ENCODE measurements at regions not wholly inside any gene's neighbourhood (a gene's known extent, or its start where the extent isn't known, plus 50 kb on each side); places are given as distances from the start of the nearest gene placed in this dataset.

DNA sequence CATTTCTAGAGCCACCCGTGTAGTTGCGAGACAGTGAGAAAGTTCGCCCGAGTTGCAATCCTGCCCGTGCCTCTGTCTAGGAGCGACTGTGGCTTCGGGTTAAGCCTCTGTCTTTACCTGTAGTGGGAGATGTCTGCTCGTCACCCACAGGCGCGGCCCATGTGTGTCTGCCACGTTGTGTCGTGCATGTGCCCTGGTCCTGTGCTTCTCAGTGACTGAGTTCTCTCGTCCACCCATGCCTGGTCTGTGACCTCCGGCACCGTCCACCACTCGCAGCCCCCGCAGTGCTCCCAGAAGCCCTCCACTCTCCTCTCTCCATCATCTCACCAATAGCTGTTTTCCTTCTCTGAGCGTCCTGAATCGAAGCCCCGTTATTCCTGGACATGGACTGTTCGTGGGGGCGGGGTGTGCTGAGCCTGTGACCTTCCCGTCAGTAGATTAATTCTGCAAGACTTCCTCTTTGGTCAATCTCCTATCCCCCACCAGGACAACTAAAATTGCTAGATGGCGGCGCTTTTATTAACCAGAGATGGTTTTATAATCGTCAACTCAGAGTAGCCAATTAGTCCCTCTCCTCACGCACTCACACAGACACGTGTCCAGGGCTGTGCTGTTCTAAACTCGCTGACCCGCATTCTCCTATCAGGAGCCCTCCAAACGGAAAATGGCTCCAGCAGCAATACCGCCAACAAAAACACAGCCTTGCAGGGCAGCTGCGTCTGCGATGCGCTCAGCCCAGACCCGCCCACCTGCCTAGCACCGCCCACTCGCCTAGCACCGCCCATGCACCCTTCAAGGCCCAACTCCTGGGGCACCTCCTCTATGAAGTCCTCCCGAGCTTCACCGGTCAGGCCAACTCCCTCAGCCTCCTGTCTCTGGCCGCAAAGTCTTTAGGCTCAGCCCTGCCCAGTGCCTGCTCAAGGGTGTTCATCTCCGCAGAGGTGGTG, 119.4 kb downstream of the TWIST2 start (continued):
- TF ChIP-seq REST (IDR thresholded peaks at IDR 0.05), result no peak
- TF ChIP-seq TAF1 (conservative IDR thresholded peaks at IDR 0.05), result no peak
- no peak for TF ChIP-seq NR2F2 (IDR thresholded peaks at IDR 0.05)
- TF ChIP-seq, protein P1, sequence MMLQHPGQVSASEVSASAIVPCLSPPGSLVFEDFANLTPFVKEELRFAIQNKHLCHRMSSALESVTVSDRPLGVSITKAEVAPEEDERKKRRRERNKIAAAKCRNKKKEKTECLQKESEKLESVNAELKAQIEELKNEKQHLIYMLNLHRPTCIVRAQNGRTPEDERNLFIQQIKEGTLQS (IDR thresholded peaks at IDR 0.05), result no peak
- TF ChIP-seq JUND (IDR thresholded peaks at IDR 0.05), result no peak

- no peak overlapping the region for H3K9ac ChIP-seq (ENCODE audit: low read depth in 1 of 2, low read length in 2 of 2)
- 71% methylated on average over 8 of the region's 8 CpGs for WGBS
- H3K9me3 ChIP-seq (ENCODE audit: control insufficient read depth in 4 of 4, low read length in 3 of 4), result no peaks in the 10 kb centered on the region
- TF ChIP-seq GABPA (IDR thresholded peaks at IDR 0.05 in 1 of 2, conservative IDR thresholded peaks at IDR 0.05 in 1 of 2), result no peak
- no peak for TF ChIP-seq RXRA (IDR thresholded peaks at IDR 0.05)
- TF ChIP-seq RAD21 (IDR thresholded peaks at IDR 0.05), result no peak
- TF ChIP-seq HNF4A (conservative IDR thresholded peaks at IDR 0.05), result no peak
- TF ChIP-seq REST (IDR thresholded peaks at IDR 0.05), result no peak
- TF ChIP-seq MAX (IDR thresholded peaks at IDR 0.05), result no peak
- no peak for TF ChIP-seq CTCF (IDR thresholded peaks at IDR 0.05; ENCODE audit: low read depth, low read length, missing input control)
- no peak for TF ChIP-seq FOXA2 (IDR thresholded peaks at IDR 0.05)
- no peak for TF ChIP-seq YY1 (IDR thresholded peaks at IDR 0.05)
- TF ChIP-seq HNF4G (IDR thresholded peaks at IDR 0.05), result no peak
- TF ChIP-seq TAF1 (conservative IDR thresholded peaks at IDR 0.05), result no peak
- no peak for TF ChIP-seq EGR1 (IDR thresholded peaks at IDR 0.05; ENCODE audit: low read depth in 2 of 2)
- no peaks in the 10 kb centered on the region for H3K27me3 ChIP-seq (ENCODE audit: control insufficient read depth in 4 of 4, insufficient read depth in 4 of 4, low read length in 3 of 4)
- H3K4me1 ChIP-seq (ENCODE audit: control insufficient read depth in 4 of 4, insufficient read depth in 4 of 4, low read length in 3 of 4), result no peaks in the 10 kb centered on the region
- no peak overlapping the region for H3K27ac ChIP-seq (ENCODE audit: low read depth in 1 of 2, low read length in 2 of 2)
- no peak overlapping the region for H3K4me3 ChIP-seq (ENCODE audit: low read depth in 1 of 3, low read length in 3 of 3)
- no peaks in the 10 kb centered on the region for H3K36me3 ChIP-seq (ENCODE audit: control insufficient read depth in 4 of 4, insufficient read depth in 3 of 4, low read depth in 1 of 4, low read length in 3 of 4)
- no peak for DNase-seq (ENCODE audit: low spot score)
Measured at GRCh38 chr2:238967978-238968360, 120.1 kb downstream of the TWIST2 start.
